Pons (tissue), 1 donor: ENCODE measurements at regions not wholly inside any gene's neighbourhood (a gene's known extent, or its start where the extent isn't known, plus 50 kb on each side); places are given as distances from the start of the nearest gene placed in this dataset.
"Not testable (repeated sequence)": the region's sequence is repeated elsewhere in the genome, so short reads cannot be mapped to it uniquely, and the experiment has no call there.

ENCODE experiments used
- DNase-seq: peaks from one replicate; pipeline ENCODE4 v3.0.0-alpha.2; 2016; ENCODE audit warnings: low spot score

DNA sequence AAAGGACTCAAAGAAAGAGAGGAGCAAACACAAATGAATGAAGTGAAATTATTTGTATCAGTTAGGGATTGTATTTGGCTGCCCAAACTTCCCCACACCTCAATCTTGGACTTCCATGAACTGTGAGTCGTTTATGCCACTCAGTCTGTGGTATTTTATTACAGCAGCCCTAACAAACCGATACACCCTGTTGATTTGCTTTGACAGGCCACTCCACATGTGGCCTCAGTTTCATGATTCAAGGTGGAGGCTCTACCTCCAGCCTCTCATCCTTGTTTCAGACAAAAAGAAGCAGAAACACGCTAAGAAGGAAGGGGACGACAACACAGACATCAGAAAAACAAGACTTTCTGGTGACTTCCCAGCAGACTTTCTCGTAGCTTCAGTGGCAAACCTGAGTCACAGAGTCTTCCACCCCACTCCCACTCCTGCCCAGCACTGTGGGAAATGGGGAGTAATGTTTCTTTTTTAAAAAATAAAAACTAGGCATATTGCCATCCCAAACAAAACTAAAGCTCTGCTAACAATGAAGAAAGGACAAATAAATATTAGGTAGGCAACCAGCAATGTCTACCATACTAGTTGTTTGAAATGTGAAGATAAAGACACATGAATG lies 52.2 kb upstream of the ABCA1 start:
- DNase-seq: no peak

DNA sequence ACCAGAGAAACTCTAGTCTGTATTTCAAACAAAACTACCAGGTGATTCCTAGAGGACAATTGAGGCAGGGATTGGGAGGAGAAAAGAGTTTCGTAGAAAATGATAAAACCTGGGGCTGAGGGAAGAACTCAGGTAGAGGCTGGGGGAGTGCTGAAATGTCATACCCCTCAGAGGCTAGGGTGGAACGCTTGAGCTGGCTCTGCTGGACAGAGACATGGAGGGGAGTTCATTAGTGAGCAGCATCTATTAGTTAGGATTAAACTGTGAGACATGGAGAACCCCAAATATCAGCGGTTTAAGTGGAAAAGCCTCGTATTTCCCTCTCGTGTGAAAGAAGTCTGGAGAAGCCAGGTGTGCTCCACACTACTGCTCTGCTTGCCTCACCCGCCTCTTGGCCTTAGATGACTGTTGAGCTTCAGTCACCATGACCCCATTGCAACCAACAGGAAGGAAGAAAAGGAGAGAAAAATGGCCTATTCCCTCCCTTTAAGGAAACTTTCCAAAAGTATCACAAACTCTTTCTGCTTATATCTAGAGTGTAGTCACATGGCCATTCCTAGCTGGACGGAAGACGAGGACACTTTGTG lies 53.7 kb upstream of the ABCA1 start:
- no peak for DNase-seq

DNA sequence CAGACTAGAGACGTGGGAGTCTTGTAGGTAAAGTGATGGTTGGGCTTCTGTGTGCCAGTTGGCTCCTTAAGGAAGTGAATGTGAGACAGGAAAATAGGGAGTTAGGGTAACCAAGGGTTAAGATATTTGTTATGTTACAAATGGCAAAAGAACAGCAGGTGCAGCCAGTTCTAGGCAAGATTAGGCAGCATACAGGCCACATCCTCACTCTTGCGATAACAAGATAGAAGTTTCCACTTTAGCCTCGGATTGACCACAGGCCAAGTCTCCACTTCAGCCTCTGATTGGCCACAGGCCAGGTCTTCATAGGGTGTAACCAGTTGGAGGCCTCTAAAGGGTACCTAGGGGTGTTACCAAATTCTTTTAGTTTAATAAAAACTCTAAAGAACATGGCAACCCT lies 54.6 kb upstream of the ABCA1 start:
- no peak for DNase-seq

DNA sequence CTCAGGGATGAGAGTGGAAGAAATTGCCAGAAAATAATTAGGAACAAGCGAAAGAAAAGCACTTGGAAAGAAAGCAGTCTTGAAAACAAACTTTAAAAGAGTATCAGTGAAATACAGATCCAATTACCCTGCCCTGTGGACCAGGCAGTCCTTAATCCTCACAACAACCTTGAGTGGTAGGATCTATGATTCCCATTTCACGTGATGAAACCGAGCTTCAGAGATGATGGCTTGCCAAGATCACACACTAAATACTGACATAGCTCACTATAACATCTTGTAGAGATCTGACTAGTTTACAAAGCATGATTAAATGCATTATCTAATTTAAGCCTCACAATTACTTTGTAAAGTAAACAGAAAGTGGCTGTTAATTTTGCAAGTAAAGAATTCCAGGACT lies 55.5 kb upstream of the ABCA1 start:
- no peak for DNase-seq

DNA sequence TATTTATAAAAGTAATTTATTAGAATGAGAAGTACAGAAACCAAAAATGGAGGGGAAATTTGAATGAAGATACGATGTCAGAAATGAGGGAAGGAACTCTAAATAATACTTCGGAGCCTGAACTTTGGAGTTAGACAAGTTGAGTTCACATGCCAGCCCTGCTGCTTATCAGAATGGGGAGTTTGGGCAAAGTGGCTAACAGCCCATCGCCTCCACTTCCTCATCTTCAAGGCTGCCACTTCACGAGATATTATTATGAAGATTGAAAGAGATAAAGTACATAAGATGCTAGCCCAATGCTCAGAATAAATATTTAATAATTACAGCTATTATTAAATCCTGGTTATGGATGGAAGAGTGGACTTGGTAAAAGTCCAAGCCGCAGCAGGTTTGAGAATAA lies 56.2 kb upstream of the ABCA1 start:
- DNase-seq: no peak

DNA sequence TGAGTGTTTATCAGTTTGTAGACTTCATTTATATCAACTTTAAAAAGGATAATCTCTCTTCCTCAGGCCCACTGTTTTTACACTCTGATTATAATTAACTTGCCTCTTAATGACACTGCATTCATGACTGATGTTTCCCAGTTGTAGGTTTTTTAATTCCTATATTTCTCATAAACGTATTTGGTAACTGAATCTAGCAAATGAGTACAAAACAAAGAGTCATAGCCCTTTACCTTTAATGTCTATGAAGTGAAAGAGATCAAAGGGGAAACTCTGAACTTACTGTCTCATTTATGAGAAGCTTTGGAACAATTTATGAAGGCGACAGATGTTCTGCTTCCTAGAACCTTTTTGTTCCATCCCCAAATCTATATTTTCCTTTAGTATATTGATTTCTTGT lies 56.6 kb upstream of the ABCA1 start:
- no peak for DNase-seq

DNA sequence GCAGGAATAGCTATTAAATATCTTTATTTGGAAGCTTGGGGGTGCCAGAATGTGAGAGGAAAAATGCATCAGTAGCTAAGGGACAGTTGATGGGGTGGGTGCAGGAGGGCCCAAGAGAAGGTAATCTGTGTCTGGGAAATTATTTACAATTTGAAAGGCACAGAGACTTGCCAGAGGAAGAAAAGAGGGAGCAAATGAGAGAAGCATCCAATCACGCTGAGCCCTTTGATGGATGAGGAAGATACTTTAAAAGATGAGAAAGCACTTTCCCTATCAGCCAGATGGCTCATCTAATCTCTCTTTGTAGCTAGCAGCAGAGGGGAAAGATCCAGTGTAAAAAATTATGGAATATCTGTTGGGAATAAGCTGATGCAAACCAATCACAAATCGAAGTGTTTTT lies 57.0 kb upstream of the ABCA1 start:
- no peak for DNase-seq

DNA sequence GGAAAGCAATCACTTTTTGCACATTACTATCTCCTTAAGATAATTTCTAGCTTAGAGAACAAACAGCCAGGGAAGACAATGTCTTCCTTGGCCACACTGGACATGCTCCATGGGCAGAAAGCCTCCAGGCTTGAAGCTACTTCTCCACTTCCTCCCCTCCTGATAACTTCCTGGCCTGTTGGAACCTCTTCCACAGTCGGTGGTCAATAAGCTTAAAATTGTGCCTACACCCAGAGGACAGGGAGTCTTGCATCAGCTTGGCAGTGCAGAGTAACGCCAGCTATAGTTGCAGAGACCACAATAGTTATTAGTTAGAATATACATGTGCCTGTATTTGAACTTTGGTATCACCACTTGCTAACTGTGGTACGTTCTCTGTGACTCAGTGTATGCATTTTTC lies 58.1 kb upstream of the ABCA1 start:
- no peak for DNase-seq

DNA sequence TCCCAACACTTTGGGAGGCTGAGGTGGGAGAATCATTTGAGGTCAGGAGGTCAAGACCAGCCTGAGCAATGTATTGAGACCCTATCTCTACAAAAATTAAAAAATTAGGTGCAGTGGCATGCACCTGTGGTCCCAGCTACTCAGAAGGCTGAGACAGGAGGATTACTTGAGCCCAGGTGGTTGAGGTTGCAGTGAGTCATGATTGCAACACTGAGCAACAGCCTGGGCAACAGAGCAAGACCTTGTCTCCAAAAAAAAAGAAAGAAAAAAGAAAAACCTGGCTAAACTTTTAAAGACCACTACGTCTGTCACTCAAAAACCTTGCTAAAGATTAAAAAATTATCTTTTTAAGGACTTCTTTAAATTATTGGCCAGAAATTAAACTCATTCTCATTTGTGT lies 59.8 kb upstream of the ABCA1 start:
- DNase-seq: no peak

DNA sequence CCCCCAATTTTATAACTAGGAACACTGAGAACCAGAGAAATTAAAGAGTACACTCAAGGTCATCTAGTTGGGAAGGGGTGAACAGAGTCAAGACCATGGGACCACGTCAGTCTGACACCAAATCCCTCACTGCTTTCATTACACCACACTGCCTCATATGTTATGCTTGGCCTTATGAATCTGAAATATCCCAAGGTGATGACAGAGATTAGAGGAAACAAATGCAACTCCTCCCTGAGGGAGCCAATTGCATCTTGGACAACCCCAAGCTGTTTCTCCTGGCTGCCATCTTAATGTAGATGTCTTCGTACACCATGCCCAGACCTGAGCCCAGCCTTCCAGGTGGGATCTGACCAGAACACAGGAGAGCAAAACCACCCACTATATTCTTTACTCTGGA lies 60.6 kb upstream of the ABCA1 start:
- no peak for DNase-seq

DNA sequence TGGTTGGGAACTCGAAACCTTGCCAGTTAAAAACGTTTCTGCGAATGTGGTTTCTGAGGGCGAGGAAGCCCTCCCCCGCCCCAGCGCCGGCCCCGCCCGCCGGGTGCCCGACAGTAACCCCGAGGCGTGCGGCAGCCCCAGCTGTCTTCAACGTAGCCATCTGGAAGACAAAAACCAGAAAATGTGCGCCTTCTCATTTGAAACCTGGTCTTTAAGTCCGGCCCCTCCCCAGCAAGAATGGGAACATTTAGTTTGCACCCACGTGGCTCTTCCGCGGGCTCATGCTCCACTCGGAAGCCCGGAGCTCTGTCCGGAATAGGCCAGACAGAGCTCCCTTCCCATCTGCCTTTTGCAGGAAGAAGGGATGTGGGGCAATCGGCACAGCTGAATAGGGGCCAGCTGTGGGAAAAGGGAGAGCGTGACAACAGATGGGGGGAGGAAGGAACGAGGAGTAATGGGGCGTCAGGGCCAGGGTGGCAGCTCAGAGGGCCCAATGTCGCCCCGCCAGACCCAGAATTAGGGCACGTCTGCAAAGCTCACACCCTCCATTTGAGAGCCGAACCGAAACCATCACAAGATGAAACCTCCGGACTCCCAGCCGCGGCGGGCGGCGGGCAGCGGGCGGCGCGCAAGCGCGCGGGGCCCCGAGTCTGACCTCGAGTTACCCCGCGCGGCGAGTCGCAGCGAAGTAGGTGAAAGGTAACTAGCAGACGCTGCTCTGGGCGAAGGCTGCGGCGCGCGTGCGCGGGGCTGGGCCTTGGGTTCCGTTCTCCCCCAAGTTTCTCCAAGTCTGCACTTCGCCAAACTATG lies 63.4 kb upstream of the ABCA1 start:
- peak; percentile 77 for DNase-seq

DNA sequence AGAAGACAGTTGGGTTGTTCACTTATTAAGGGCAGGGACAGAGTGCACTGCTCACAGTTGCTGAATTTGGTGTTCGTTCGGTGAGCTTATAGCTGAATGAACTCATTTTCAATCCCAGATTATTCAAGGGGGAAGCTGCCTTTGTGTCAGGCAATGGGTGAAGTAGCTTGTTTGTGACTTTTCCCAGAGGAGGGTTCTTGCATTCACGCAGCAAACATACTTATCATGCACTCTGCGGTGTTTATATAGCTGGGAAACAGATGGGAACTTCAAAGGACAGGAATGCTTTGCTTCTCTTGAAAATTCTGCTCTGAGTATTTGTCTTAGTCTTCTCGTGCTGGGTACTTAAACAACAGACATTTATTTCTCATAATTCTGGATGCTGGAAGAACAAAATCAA lies 64.7 kb upstream of the ABCA1 start:
- peak; percentile 22 for DNase-seq

DNA sequence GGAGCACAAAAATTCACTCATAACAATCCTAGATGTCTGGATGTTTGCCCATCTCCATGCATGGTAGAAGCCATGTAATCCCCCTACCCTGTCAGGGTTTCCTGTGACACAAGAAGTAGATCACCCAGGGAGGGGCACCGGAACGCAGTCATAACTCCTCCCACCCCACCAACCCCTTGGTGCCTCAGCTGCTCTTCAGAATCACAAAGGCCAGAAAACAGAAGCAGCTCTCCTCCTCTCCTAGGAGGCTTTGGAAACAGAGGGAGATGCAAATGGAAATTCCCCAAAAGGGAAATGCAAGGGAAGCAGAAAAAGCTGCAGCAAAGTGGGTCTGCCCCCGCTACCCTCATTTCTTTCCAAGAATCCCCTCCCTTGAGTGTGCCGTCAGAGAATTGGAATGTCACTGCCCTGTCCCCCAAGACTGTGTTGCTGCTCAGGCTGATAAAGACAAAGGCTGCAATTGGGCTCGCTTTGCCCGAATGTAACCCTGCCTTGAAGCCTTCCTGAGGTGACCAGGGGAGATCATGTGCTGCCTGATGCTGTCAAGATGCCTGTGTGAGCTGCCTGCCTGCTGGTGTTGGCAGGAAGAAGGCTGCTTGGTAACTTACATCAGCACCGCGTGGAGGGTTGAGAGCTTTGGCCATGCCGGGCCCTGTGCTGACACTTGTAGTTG lies 65.5 kb upstream of the ABCA1 start:
- peak; percentile 54 for DNase-seq

DNA sequence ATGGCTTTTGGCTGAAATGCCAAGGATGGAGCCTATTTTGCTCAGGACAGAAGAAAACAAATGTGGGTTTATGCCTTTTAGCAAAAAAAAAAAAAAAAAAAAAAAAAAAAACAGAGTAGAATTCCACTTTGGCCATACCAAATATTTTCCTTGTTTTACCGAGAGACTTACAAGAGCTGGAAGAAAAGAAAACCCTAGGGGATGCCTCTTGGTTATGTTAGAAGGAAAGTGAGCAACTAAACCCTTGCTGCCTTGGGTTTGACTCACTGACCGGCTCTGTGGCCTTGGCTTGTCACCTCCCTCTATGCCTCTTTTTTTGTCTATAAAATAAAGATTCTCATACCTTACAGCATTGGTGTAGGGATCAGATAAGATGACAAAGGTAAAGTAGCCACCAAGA lies 69.6 kb upstream of the ABCA1 start:
- DNase-seq: no peak

DNA sequence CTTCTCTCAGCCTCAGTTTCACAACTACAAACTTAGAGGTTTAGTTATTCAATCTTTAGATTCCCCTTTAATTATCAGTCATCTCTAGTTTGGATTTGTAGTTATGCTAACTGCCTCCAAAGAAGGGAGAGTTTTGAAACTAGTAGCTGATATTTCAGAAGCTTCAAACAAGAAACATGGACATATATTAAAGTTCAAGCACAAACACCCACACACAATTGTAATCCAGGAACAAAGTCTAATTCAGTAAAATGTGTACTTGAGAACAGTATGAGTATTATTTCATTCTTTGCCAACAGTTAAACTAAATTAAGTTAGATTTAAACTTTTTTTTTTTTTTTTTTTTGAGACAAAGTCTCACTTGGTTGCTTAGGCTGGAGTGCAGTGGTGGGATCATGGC lies 71.2 kb upstream of the ABCA1 start:
- no peak for DNase-seq

DNA sequence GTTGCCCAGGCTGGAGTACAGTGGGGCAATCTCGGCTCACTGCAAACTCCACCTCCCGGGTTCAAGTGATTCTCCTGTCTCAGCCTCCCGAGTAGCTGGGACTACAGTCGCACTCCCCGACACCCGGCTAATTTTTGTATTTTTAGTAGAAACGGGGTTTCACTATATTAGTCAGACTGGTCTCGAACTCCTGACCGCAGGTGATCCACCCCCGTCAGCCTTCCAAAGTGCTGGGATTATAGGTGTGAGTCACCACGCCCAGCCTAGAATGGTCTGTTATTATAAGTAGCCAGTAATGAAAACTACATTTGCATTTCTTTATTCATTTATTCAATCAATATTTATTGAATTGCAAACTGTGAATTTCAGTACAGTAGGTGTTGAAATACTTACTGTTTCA lies 72.6 kb upstream of the ABCA1 start:
- DNase-seq: not testable (repeated sequence)

DNA sequence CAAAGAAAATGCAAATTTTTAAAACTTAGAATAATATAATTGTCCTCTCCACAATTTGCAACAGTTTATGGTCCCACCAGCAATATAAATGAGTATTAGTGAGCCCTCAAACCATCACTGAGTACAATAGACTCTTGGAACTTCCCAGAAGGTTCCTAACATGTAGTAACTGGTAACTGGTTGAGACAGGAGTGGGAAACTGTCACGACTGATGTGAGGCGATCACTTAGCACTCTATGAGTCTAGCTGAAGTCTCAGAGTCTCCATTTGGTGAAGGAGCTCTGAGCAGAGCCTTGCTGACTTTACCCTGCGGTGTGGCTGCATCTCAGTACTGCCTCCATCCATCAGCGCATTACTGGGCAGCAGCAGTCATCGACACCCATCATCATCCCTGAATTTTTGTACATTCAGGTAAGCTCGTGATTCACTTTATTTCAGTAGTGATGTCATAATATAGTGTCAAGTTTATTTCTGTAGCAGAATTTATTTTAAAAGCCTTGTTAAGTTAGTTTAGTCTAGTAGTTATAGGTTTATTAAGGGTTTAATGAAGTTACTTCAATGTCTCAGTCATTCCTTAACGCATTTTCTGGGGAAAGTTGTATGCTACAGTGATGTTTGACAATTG lies 76.6 kb upstream of the ABCA1 start:
- DNase-seq: no peak

DNA sequence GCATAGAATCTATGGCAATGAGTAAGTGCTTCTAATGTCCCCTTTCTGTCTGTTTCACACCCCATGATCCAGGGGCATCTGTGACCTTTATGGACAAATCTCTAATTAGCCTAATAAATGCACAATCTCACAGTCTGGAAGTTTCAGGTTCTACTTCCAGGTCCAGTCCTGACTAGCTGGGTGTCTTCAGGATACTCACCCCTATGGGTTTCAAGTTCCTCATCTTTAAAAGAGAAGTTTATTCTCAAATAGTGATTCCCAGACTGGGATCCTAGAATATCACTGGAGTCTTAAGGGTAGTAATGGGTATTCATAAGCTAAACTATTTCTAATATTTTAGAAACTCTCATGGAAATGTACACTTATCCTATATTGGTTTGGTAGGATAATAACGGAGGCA lies 77.2 kb upstream of the ABCA1 start:
- no peak for DNase-seq

DNA sequence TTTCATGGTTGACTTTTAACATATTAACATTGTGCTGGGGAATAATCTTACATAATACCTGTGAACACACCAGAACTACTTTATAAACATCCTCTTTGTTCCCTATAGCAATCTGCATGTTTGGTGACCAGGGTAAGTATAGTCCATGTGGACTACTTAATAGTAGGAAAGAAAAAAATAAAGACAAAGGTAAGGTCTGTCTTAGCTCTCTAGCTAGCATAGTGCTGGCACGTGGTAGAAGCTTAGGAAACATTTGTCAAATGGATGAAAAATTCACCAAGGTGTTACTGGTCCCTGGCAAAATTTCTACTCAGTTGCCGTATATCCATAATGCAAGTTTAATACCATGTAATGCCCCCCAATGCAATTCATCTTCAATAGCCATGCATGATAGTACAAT lies 78.6 kb upstream of the ABCA1 start:
- no peak for DNase-seq

DNA sequence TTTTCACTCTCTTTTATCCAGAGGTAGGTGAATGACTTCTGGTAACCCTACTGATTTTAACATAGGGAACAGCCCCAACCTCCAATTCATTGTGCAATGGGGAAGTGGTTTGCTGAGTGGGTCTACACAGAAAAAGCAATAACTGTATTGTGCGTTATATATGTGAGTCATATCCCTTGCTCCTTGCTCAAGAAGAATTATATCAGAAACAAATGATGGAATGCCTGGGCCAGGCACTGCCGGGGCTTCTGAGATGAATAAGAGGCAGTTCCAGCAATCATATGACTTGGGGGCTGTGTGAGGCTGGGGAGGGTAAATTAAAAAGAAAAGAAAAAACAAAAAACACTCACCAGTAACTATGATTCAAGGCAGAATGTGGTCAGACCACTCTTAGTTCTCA lies 79.2 kb upstream of the ABCA1 start:
- DNase-seq: no peak

DNA sequence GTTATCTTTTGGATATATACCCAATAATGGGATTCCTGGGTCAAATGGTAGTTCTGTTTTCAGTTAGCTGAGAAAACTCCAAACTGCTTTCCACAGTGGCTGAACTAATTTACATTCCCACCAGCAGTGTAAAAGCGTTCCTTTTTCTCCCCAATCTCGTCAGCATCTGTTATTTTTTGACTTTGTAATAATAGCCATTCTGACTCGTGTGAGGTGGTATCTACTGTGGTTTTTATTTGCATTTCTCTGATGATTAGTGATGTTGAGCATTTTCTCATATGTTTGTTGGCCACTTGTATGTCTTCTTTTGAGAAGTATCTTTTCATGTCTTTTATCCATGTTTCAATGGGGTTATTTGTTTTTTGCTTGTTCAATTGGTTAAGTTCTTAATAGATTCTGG lies 82.1 kb upstream of the ABCA1 start:
- DNase-seq: not testable (repeated sequence)

DNA sequence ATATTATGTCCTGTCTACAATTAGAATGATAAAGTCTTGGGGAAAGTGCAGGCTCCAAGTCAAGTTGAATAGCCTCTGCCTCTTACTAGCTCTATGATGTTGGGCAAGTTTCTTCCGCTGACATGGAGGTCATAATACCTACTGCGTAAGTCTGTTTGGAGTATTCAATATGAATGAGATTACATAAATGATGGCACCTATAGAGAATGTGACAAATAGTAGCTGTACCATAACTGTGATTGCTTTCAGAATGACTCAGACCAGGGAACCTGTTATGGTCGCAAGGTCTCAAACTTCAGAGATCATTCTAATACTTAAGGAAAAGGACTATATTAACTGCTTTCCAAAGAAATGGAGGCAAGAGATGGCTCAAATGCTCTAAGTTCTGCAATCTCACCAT lies 94.0 kb upstream of the ABCA1 start:
- DNase-seq: no peak

DNA sequence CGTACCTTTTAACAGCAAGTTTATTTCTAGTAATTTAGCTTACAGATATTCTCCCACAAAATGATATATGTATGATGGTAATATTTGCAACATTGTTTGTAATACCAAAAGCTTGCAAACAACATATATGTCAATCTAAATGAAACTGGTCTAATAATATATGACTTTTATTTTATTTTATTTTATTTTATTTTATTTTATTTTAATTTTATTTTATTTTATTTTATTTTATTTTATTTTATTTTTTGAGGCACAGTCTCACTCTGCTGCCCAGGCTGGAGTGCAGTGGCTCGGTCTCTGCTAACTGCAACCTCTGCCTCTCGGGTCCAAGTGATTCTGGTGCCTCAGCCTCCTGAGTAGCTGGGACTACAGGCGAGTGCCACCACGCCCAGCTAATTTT lies 94.6 kb upstream of the ABCA1 start:
- DNase-seq: not testable (repeated sequence)
